ENCODE measurements at regions not wholly inside any gene's neighbourhood (a gene's known extent, or its start where the extent isn't known, plus 50 kb on each side); places are given as distances from the start of the nearest gene placed in this dataset.

DNA sequence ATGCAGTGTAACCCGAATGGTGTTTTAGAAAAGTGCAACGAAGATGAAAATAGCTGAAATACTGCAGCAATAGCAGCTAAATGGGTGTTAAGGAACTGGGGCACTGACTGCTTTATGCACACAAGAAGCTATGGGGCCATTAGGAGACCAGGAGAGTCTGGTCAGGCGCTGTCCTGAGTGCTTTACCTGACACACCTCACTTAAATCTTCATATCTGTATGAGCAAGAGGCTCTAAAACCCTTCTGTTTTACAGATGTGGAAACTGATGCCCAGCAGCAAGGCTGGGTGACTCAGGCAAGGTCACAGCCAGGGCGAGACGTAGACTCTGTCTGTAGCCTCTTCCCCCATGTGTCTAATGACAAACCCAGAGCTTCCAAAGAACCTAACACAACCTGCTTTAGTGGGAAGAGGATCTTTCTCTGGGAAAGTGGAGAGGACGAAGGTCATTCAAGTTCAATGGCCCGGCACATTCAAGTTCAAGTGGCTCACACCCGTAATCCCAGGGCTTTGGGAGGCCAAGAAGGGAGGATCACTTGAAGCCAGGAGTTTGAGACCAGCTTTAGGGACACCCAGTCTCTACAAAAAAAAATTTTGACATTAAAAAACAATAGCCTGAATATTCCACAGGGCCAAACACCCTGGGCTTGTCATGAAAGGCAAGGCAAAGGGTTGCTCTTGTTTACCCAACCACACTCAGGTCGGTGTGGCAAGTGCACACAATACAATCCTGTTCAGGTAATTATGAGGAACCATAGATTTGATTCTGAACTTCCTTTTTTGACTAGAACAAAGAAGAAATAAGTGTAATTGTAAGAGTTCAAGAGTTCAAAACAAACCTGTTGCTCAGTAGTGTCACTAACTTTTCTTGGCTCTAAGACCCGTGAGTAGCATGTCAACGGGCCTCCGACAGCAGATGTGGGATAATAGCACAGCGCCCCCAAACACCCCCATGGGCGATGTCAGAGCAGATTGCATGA is 53.7 kb upstream of the KLF6 start:
- TF ChIP-seq, protein P1, sequence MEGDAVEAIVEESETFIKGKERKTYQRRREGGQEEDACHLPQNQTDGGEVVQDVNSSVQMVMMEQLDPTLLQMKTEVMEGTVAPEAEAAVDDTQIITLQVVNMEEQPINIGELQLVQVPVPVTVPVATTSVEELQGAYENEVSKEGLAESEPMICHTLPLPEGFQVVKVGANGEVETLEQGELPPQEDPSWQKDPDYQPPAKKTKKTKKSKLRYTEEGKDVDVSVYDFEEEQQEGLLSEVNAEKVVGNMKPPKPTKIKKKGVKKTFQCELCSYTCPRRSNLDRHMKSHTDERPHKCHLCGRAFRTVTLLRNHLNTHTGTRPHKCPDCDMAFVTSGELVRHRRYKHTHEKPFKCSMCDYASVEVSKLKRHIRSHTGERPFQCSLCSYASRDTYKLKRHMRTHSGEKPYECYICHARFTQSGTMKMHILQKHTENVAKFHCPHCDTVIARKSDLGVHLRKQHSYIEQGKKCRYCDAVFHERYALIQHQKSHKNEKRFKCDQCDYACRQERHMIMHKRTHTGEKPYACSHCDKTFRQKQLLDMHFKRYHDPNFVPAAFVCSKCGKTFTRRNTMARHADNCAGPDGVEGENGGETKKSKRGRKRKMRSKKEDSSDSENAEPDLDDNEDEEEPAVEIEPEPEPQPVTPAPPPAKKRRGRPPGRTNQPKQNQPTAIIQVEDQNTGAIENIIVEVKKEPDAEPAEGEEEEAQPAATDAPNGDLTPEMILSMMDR (IDR thresholded peaks at IDR 0.05; ENCODE audit: low read depth, low read length, missing input control) = no peak
- TF ChIP-seq, protein P2, sequence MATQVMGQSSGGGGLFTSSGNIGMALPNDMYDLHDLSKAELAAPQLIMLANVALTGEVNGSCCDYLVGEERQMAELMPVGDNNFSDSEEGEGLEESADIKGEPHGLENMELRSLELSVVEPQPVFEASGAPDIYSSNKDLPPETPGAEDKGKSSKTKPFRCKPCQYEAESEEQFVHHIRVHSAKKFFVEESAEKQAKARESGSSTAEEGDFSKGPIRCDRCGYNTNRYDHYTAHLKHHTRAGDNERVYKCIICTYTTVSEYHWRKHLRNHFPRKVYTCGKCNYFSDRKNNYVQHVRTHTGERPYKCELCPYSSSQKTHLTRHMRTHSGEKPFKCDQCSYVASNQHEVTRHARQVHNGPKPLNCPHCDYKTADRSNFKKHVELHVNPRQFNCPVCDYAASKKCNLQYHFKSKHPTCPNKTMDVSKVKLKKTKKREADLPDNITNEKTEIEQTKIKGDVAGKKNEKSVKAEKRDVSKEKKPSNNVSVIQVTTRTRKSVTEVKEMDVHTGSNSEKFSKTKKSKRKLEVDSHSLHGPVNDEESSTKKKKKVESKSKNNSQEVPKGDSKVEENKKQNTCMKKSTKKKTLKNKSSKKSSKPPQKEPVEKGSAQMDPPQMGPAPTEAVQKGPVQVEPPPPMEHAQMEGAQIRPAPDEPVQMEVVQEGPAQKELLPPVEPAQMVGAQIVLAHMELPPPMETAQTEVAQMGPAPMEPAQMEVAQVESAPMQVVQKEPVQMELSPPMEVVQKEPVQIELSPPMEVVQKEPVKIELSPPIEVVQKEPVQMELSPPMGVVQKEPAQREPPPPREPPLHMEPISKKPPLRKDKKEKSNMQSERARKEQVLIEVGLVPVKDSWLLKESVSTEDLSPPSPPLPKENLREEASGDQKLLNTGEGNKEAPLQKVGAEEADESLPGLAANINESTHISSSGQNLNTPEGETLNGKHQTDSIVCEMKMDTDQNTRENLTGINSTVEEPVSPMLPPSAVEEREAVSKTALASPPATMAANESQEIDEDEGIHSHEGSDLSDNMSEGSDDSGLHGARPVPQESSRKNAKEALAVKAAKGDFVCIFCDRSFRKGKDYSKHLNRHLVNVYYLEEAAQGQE (IDR thresholded peaks at IDR 0.05) = no peak
- TF ChIP-seq YY1 (IDR thresholded peaks at IDR 0.05) (no peak), GABPA (IDR thresholded peaks at IDR 0.05 in 1 of 2, conservative IDR thresholded peaks at IDR 0.05 in 1 of 2) (no peak), FOXA1 (IDR thresholded peaks at IDR 0.05) (no peak), TAF1 (conservative IDR thresholded peaks at IDR 0.05) (no peak)
- TF ChIP-seq, protein P3, sequence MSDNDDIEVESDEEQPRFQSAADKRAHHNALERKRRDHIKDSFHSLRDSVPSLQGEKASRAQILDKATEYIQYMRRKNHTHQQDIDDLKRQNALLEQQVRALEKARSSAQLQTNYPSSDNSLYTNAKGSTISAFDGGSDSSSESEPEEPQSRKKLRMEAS (IDR thresholded peaks at IDR 0.05) = no peak
- TF ChIP-seq, protein P4, sequence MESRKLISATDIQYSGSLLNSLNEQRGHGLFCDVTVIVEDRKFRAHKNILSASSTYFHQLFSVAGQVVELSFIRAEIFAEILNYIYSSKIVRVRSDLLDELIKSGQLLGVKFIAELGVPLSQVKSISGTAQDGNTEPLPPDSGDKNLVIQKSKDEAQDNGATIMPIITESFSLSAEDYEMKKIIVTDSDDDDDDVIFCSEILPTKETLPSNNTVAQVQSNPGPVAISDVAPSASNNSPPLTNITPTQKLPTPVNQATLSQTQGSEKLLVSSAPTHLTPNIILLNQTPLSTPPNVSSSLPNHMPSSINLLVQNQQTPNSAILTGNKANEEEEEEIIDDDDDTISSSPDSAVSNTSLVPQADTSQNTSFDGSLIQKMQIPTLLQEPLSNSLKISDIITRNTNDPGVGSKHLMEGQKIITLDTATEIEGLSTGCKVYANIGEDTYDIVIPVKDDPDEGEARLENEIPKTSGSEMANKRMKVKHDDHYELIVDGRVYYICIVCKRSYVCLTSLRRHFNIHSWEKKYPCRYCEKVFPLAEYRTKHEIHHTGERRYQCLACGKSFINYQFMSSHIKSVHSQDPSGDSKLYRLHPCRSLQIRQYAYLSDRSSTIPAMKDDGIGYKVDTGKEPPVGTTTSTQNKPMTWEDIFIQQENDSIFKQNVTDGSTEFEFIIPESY (IDR thresholded peaks at IDR 0.05) = no peak

Measured in liver (tissue), 3 donors.